HEK293T (cell line): ENCODE measurements at regions not wholly inside any gene's neighbourhood (a gene's known extent, or its start where the extent isn't known, plus 50 kb on each side); places are given as distances from the start of the nearest gene placed in this dataset.

Experiments used
- FOXM1 ChIP-seq: fragments of 450-650 bp; IDR thresholded peaks from 2 replicates; pipeline ENCODE4 v1.6.1; 2017; ENCODE audit warnings: mild to moderate bottlenecking, borderline replicate concordance
- SP1 ChIP-seq: fragments of 450-650 bp; IDR thresholded peaks from 2 replicates; pipeline ENCODE4 v1.6.1; 2017

- TF ChIP-seq FOXM1 (no peak), SP1 (no peak)
Measured at GRCh38 chr4:23233596-23233995, 540.9 kb downstream of the GBA3 start.
